Stimulated activated CD8-positive, alpha-beta memory T cell treated with anti-CD3 and anti-CD28 coated beads, Interleukin-4, amount 100 ng/mL, for 24 hours (primary cell): ENCODE measurements at regions not wholly inside any gene's neighbourhood (a gene's known extent, or its start where the extent isn't known, plus 50 kb on each side); places are given as distances from the start of the nearest gene placed in this dataset.
"Not testable (repeated sequence)": the region's sequence is repeated elsewhere in the genome, so short reads cannot be mapped to it uniquely, and the experiment has no call there.

Source experiments
- DNase-seq: peaks from one replicate; pipeline ENCODE4 v3.0.0-alpha.2; 2020; ENCODE audit warnings: low read depth

- no peak for DNase-seq
Measured at GRCh38 chr14:105903971-105904370, 377.6 kb downstream of the TMEM121 start.

DNA sequence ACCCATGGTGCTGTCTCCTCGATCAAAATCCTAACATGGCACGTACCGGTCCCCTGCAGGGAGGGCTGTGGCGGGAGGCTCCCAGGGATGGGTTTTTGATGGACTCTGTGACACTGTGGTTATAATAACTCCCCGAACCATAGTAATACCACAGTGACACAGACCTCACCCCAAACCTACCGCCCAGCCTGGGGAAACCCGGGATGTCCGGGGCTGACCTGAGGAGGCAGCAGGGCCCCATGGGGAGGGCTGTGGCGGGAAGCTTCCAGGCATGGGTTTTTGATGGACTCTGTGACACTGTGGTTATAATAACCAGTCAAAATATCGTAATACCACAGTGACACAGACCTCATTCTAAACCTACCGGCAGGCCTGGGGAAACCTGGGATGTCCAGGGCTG is 378.0 kb downstream of the TMEM121 start:
- no peak for DNase-seq

- no peak for DNase-seq
Measured at GRCh38 chr14:105905456-105905855, 379.1 kb downstream of the TMEM121 start.

DNA sequence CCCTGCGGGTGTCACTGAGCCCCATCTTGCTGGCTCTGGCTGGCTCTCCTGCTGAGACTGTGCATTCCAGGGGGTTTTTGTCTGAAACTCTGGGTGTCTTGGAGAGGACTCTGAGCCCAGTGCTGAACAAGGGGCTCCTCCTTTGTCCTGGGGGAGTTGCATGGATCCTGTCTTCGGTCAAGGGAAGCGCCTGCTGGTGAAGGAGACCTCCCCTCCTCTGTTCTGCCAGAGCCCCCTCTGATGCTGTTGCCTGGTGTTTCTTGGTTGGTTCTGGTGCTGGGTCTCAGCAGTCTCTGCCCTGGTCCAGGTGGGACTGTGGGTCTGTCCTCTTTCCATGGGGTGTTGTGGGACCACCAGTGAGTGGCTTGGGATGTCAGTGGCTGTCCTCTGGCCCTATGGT is 380.9 kb downstream of the TMEM121 start:
- DNase-seq = no peak

DNA sequence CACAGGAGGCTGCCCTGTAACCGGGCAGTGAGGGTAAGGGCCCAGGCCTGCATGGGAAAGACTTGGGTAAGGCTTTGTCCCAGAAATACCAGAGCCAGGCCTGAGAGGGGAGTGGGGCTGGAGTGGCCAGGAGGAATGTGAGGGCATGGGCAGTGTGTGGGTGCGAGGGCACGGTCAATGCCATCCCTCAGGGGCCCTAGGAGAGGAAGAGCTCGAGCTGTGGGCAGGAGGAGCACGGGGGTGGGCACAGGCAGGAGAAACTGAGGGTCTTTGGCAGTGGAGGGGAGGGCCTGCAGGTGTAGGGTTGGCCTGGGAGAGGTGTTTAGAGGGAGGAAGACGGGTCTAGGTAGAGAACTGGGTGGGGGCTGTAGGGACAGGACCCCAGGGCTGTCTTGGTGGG is 381.6 kb downstream of the TMEM121 start:
- no peak for DNase-seq

GRCh38 chr14:105908481-105908911 is 382.1 kb downstream of the TMEM121 start:
- DNase-seq = no peak

- no peak for DNase-seq
Measured at GRCh38 chr14:105909046-105909827, 382.9 kb downstream of the TMEM121 start.

DNA sequence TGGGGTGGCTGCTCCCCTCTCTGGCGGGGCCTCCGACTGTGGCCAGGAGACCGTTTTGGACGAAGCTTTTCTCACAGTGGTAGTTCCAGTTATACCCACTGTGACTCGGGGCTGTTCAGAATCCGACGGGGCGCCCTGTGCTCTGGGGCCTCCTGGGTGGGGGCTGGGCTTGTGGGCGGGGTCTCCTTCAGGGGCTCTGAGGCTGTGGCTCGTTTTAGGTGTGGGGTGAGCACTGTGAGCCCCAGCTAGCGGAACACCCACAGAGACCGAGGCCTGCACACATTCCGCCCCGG is 383.4 kb downstream of the TMEM121 start:
- not testable (repeated sequence) for DNase-seq

DNA sequence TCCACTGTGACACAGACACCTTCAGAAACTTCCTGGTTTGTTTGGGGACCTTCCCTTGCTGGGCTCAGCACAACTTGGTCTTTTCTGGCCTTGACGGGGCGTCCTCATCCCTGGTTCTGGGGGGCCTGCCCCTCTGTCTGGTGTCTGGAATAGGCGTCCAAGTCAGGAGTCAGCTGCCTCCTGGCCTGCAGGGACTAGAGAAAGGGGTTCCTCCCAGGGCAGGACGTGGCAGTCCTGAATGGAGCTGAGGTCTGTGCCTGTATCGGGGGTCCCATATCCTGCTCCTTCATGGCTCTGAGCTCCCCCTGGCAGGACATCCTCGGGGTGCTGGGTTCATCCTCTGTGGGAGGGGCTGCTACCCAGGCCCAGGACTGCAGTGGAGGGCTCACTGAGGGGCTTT is 384.0 kb downstream of the TMEM121 start:
- DNase-seq = no peak

DNA sequence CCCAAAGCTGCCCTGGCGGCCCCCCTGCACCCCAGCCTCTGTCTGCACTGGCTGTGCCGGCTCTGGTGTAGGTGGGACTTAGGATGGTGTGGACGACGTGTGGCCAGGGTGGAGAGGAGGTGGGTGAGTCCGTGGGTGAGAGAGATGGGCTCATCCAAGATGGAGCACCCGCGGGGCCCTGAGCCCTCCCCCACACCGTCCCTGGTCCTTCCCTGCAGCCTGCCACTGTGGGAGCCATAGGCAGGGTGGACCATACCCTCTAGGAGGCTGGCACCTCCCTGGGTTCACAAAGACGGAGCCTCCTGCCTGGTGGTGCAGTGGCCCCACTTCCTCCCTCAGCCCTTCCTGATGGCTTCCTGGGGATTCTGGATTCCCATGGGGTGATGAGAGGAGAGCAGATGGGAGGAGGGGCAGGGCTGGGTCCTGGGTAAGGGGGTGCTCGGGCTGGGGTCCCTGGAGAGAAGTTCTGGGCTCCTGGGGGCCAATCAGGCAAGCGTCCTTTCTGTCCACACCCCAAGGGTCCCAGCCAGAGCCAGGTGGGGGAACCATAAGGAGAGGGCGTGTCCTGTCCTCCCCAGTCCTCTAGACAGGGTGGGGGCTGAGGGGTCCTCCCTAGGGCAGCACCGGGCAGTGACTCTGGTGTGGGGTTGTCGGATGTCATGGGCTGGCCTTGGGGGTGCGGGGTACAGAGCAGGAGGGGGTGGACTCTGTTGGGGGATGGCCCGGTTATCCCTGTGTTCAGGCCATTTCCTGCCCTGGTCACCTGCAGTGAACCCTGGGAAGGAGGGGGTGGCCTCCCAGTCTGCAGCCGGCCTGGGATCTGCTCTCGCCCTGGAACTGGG is 384.8 kb downstream of the TMEM121 start:
- no peak for DNase-seq

DNA sequence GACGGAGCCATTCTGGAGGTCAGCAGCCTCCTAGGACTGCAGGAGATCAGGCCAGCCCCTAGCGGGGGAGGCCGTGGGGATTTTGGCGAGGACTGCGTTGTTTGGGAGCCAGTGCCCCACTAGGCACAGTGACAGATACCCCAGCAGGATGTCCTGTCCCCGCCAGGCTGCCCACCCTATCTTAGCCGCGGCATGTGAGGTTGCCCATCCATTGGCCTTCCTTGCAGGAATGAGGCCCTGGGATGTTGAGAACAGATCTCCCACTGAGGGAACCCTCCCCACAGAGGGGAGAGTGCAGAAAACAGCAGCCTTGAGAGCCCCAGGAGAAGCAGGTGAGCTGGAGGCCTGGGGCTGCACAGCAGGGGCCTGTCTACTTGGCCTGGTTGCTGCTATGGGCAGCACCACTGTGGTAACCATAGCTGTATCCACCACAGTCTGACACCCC is 385.5 kb downstream of the TMEM121 start:
- not testable (repeated sequence) for DNase-seq

DNA sequence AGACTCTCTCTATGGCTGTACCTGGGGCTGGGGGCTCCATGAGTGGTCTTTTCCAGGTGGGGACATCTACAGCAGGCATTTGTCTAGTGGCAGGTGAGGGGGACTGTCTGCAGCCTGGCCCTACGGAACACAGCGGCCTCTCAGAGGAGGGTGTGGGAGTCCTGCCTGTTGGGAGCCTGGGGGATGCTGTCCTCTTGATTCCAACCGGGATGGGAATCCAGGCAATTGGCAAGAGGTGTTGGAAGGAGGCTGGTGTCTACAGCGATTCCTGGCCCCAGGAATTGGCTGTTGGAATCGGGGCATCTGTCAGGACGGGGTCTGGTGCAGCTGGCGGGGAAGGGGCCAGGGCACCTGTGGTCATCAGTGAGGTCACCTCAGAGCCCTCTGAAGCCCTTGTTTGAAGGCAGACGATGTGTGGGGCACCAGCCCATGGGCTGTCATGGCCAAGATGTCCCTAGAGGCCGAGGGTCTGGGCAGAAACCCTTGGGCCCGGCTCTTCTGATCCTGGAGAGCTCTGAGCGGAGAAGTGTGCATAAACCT is 386.3 kb downstream of the TMEM121 start:
- DNase-seq = no peak

DNA sequence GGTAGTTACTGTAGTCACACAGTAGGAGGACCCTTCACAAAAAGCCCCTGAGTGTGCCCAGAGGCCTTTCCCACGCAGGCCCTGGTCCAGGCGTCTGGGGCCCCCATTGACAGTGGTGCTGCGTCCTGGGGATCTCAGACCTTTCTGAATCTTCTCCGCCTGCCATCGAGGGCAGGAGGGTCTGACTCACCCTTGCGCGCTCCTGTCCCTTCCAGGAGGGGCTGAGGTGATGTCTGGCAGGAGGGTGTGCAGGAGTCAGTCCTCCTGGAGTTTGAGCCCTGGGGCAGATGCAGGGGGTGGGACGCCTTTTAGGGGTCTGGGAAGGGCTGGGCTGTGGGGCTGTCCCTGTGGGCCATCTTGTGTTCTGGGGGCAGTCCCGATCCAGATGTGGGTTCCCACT is 386.8 kb downstream of the TMEM121 start:
- DNase-seq = no peak

GRCh38 chr14:105913861-105914260 is 387.5 kb downstream of the TMEM121 start:
- DNase-seq = no peak

DNA sequence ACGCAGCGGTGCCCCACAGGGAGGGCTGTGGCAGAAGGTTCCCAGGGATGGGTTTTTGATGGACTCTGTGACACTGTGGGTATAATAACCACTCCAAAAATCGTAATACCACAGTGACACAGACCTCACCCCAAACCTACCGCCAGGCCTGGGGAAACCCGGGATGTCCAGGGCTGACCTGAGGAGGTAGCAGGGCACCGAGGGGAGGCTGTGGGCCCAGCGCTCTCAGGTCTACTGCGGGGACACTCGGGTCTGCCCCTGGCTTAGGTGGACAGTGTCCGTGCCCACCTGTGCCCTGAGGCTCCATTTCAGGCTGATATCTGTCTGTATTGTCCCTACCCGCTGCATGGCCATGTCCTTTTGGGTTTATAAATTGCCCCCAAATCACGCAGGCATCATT is 387.9 kb downstream of the TMEM121 start:
- DNase-seq = not testable (repeated sequence)

DNA sequence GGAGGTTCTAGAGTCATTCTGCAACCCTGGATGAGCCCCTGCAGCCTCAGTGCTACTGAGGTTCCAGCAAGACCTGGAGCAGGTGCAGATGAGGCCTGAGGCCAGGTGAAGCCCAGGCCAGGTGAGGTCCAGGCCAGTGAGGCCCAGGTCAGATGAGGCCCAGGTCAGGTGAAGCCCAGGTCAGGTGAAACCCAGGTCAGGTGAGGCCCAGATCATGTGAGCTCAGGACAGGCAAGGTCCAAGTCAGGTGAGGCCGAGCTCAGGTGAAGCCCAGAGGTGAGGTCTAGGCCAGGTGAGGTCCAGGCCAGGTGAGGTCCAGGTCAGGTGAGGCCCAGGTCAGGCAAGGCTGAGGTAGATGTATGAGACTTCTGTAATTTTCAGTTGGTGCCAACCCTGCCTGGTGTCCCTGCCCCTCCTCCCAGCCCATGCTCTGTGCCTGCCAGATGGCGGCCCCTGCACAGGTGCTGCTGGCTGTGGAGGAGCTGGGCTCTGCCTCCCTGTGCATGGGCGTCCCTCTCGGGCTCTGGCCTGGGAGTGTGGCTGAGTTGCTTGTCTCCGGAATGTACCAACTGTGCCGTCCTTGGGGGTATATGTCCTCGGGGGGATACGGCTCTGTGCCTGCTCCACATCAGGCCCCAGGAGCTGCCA is 388.5 kb downstream of the TMEM121 start:
- no peak for DNase-seq

- not testable (repeated sequence) for DNase-seq
Measured at GRCh38 chr14:105915546-105915945, 389.2 kb downstream of the TMEM121 start.

- DNase-seq = not testable (repeated sequence)
Measured at GRCh38 chr14:105917136-105917932, 391.0 kb downstream of the TMEM121 start.

GRCh38 chr14:105917933-105918436 is 391.6 kb downstream of the TMEM121 start:
- no peak for DNase-seq

DNA sequence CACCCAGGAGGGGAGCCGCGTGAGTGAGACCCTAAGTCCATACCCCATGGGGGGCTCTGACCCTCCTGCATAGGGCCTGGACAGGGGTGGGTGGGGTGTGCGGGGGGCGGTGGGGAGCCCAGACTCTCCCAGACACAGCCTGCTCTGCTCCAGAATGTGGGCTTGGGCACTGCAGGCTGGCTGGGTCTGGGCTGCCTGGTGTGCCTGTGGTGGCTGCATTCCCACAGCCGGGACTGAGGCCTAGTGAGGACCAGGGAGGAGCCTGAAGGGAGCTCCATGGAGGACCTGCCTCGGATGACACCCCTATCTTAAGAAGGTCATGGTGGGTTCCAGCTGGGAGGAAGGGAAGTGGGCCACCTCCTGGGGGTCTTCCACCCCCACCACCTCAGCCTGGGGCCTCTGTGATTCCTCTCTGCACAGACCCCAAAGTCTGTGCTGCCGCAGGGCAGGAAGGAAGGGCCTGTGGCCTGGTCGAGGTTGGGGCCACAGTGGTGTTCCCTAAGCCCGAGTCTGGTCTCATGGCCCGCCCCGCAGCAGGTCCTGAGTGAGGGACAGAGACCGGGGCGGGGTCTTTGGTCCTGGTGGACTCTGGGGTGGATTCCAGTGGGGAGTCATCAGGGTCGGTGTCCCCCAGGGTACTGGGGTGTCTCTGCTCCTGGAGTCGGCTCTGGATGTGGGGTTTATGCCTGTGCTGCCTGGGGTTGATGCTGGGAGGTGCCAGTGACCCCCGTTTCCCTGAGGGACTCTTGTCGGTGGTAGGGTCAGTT is 392.3 kb downstream of the TMEM121 start:
- DNase-seq = no peak
